HG02763 (cell line): ENCODE measurements at regions not wholly inside any gene's neighbourhood (a gene's known extent, or its start where the extent isn't known, plus 50 kb on each side); places are given as distances from the start of the nearest gene placed in this dataset.

ENCODE experiments used
- ATAC-seq: cut with Tn5 transposase; IDR thresholded peaks from one replicate; pipeline ENCODE4 v1.9.1; 2021; ENCODE audit warnings: mild to moderate bottlenecking, moderate library complexity; ENCODE audit not compliant: unreplicated experiment

DNA sequence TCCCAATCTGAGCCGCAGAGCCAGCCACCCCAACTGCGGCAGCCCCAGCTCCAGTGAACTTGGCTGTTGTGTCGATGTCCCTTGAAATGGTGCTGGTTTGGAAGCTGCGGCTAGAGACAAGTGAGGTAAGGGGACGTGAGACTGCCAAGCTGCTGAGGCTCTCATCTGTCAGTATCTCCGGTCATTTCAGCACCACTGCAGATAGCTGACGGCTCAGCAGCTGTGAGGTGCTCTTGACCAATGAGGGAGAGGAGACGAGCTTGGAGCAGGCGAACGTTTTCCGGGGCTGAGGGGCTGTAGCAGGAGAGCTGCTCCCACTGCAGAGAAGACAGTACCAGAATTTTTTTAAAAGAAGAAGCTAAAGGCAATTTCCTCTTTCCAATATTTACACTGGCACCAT lies 175.5 kb upstream of the CASK start:
- no peak for ATAC-seq

DNA sequence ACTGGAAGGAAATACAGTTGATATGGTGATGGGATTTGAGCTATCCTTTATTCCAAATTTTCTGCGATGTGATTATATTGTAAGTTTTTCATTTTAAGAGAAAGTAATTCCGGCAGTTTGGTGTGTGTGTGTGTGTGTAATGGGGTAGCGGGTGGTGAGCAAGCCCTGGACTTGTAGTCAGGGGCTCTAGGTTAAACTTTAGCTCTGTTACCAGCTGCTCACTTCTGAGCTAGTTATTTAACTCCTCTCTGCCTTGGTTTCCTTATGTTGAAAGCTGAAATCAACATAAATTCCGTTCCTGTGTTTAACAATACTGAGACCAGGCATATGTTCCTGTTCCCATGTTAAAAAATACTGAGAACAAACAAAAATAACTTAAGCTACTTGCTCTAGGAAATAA lies 174.1 kb upstream of the CASK start:
- no peak for ATAC-seq

DNA sequence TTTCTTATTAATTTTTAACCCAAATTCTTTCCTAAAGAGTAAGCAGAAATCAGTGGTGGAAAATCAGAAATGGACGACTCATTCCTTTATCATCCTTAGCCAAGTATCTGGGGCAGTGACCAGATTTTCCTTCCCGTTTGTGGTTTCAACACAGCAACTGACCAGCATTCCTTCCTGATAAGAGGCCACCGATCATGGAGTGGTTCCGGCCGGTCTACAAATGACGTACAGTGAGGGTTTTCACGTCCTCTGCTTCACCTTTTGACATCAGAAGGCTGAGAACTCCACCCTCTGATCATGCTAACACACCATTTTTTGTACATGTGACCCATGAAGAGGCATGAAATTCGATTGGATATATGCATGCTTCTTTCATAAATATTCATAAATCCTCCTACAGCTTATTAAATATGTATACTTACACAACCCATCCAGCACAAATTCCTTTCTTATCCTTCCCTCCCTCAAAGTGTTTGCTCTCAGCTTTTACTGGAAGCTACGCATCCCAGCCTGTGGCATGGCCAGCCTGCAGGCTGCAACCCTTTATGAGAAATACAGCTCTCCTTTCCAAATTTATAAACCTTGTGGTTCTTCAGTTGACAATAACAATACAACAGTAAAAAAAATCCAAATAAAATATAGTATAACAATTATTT lies 173.0 kb upstream of the CASK start:
- no peak for ATAC-seq

DNA sequence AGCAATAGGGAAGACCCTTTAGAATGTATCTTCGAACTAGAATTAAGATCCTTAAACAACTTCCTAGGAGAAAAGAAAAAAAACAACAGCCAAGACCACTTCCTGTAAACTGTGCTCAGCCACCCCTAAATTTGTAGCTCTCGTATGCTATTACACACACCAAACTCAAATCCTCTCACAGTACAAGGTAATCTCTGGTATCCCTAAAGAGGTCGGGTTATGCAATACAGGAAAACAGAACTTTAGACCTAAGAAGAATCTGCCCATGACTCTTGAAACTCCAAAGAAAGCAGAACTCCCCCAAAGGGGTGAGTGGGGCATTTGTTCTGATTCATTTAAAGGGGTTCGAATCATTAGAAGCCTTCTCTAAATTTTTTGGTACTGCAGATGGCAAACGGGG lies 170.9 kb upstream of the CASK start:
- ATAC-seq: no peak

DNA sequence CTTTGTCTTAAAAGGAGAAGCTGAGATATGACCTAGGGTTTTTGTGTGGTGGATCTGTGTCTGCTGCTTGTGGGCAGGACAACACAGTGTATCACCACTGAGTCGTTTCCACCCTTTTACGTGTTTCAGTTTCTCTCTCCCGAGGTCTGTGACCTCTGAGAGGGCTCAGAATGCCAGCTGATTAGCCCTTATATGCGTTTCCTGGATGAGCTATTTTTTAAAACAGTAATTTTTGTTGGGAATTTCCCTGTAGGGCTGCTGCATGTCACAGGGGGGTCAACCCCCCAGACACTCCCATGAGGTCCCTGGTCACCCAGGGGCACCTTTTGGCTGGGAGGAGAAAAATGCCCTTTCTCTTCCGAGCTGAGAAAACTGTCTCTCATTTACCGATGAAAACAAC lies 170.4 kb upstream of the CASK start:
- peak; percentile 54 for ATAC-seq

DNA sequence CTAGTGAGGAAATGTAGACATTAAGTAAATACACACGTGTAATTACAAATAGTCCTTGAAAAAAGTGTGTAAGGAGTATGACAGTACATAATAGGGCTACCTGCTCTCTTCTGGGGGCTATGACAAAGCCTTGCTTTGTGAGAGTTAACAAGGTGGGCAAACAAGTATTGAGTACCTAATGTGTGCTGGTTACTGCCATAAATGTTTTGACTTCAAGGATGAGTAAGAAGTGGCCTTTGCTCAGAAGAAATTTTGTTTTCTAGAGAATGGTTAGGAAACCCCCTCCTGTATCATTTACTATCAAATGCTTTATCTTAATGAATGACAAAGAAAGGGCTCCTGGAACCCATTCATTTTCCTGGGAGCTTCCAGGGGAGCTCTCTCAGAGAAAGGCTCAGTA lies 167.0 kb upstream of the CASK start:
- no peak for ATAC-seq

DNA sequence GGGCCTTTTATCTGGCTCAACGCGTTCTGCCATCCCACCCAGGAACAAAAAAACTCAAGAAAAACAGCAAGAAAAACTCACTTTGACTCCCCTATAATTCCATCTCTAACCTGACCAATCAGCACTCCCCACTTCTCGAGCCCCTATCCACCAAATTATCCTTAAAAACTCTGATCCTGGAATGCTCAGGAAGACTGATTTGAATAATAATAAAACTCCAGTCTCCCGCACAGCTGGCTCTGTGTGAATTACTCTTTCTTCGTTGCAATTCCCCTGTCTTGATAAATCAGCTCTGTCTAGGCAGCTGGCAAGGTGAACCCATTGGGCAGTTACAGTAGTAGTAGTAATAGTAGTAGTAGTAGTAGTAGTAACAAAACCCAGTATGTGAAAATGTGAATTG lies 165.7 kb upstream of the CASK start:
- ATAC-seq: no peak

DNA sequence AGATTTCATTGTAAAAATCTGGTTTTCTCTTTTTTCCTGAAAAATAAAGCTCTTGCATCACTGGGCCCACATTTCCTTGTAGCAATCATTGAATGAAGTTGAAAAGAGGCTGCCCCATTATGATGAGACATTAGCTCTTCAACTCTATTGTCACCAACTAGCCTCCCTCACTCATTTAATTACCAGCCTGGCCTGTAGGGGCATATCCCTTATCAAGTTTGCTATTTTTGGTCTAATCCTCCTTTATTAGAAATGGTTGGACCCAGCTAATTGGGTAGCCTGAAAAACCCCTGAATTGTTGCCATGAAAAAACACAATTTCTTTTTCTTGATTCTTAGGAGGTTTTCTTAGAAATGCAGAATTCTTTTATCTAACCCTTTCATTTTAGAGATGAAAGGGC lies 164.6 kb upstream of the CASK start:
- no peak for ATAC-seq

DNA sequence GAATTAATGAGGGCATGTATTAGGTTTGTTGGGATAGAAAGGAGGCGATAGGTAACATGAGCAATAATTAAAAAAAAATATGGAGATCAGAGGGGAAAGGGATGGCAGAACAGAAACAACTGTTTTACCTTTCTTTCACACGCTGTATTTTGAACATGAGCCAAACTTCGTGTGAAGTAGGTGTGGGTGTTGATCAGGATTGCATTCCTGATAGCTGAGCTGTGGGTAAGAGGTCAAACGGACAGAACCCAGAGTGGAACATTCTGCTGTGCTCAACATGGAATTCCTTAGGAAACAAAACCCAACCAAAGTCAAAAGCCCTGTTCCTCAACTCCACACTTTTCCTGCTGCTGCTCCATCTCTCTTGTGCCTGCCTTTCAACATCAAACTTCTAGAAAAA lies 162.5 kb upstream of the CASK start:
- no peak for ATAC-seq

DNA sequence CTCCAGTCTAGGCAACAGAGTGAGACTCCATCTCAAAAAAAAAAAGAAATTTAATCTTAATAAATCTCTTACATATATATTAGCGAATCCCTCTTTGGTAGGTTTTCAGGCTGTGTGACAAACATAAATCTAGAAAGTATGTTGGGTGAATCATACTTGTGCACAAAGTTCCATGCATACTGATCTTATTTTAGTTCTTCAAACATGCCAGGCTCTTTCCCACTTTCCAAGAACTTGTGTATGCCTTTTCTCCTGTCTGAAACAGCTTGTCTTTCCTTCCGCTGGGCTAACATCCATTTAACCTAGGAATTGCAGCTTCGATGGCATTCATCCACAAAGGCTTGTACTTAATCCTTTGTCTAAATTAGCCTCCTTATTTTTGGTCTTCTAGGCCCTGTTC lies 156.6 kb upstream of the CASK start:
- ATAC-seq: no peak

DNA sequence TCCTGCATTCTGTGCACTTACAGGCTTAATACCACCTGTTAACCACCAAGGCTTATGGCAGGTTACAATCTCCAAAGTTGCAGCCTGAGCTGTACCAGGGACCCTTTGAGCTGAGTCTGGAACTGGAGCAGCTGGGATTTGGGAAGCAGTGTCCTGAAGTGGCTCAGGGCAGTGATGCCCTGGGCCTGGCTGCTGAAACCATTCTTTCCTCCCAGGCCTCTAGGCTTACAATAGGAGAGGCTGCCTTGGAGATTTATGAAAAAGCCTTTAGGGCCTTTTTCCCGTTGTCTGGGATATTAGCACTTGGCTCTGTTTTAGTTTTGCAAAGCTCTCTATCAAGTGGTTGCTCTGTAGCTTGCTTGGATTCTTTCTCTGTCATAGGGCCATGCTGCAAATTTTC lies 154.3 kb upstream of the CASK start:
- no peak for ATAC-seq

DNA sequence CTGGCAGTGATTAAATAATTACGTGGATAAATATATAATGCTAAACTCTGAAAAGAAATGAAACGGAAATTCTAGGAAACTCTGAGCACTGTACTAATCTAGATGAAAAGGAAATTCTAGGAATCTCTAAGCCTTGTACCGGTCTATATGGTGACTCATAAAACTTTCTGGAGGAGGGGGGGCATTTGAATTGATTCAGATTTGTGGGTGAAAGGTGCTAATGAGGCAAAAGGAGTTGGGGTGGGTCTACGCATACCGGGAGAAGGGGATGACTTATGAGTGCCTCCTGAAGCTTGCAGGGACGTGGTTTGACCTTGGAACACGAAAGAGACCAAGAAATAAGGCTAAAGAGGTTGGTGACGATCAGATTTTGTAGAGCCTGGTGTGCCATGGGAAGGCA lies 151.7 kb upstream of the CASK start:
- no peak for ATAC-seq

DNA sequence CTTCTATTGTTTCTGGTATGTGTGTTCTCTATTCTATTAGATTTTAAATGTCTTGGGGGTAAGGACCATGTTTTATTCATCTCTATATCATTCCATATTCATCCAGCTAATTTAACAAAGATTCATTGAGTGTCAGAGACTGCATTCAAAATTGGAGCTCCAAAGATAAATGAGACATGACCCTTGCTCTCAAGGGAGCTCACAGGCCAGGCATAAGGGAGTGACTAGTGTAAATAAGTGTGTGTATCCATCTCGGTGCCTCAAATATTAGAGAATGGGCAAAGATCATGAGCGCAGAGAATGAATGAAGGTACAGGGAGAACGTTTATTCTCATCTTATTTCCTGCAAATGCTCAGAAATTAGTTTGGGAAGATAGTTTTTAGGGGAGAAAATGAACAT lies 150.1 kb upstream of the CASK start:
- ATAC-seq: no peak

DNA sequence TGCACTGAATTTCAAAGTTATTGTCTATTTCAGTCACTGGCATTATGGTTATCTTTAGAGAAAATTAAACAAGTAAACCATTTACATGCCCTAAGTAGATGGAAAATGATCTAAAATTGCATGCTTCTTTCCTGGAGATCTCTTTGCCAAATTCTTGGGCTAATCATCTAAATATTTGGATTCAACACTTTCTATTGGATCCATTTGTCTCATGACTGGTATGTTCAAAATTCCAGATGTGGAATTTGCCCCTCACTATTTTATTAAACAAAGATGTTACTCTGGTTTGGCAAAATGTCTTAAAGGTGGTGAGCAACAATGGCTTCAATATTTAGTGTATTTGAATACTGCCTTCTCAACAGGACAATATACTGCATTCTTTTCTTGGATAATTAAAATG lies 147.5 kb upstream of the CASK start:
- no peak for ATAC-seq

DNA sequence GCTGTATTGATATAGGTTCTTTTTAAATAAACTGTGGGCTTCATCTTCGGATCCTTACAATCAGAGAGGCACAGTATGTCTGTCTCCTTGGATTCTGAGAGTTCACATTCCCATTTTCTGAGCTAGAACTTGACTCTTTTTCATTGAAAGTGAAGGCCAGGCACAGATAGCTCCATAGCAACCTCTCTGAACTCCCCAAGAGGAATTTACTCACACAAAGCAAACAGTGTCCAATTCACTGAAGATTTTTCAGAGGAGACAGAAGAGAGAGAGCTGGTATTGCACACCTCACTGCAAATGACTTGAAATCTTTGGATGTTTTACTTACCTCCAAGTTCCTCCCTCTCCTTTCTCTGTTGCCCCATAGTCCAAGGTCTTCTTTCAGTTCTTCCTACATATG lies 130.9 kb upstream of the CASK start:
- ATAC-seq: no peak

DNA sequence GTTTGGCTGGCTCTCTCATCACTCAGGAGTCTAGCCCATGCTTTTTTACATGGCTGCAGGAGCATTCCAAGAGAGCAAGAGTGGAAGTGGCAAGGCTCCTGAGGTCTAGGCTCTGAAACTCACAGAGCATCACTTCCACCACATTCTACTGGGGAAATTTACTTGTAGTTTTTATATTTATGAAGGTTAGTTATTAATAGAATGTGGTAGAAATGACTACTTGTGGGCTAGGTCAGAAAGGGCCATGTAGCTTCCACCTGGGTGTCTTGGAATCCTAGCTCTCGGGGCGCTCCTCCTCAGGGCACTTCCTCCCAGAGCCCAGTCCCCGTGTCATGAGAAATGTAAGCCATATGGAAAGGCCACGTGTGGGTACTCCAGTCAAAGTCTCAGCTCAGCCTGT lies 127.0 kb upstream of the CASK start:
- no peak for ATAC-seq

DNA sequence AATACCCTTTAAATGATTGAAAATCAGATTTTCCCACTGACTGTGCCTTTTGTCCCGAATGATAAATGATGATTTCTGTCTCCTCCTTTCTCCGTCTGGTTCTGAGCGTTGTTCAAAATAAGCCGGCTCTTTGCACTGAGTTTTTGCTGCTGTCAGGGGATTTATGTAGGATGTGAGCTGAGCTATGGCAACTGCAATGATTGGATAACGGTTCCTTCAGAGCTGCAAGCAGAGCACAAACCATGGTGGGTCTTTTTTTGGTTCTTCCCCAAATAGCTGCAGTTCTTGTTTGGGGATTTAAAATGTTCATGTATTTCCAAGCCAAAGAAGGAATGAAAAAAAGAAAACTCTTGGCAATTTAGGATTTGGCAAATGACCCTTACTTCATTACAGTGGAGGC lies 124.5 kb upstream of the CASK start:
- no peak for ATAC-seq

DNA sequence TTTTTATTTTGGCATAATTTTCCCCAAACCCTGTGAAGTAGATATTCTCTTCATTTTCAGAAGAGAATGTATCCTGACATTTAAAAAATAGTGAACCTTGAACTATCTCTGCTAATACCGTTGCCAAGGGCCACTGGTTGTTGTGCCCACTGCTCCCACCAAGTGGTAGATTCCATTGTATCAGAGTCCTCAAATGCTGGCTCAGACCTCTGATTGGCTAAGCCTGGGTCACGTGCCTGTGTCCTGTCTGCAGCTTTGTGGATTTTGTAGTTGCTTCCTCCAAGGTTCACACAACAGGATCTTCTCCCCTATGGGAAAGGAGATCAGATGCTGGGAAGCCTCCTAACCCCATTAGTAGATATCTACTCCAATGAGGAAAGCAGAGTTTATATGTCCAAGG lies 104.8 kb upstream of the CASK start:
- no peak for ATAC-seq

DNA sequence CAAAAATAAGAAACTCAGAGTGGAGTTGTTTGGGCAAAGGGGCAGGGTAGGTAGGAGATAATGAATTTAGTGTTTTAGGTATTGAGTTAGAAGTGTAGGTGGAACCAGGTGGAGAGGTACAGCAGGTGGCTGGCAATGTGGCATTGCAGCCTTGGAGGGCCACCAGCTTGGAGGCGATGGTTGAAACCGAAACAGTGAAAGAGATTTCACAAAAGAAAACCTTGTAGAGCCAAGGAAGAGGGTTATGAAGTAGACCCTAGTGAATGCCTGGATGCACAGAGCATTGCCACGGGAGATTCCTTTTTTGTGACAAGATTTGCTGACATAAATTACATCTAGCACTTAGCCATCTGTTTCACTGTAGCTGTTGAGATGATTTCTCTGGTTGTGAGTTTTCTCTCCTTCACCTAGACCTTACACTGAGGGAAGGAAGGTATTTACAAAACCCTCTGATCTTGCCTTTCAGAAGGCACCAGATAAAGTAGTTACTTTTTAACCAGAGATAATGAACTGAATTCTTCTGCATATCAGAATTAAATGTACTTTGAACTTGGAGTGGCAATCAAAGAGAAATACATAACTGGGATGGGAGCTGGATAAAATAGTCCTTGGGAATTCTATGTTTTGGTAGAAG lies 104.1 kb upstream of the CASK start:
- peak; percentile 50 for ATAC-seq

DNA sequence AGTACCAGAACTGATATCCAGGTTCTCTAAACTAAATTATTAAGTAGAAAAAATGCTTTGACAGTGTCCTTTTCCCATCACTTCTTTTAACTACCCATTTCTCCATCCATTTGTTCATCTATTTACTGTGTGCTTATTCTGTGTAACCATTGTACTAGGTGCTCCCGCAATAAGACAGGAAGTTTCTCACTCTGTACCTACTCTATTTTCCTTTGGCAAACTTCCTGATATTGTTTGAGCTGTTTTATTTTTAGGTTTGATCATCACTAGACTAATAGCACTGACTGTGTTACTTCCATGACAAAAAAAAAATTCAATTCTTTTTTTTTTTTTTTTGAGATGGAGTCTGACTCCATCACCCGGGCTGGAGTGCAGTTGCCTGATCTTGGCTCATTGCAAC lies 102.5 kb upstream of the CASK start:
- ATAC-seq: no peak

DNA sequence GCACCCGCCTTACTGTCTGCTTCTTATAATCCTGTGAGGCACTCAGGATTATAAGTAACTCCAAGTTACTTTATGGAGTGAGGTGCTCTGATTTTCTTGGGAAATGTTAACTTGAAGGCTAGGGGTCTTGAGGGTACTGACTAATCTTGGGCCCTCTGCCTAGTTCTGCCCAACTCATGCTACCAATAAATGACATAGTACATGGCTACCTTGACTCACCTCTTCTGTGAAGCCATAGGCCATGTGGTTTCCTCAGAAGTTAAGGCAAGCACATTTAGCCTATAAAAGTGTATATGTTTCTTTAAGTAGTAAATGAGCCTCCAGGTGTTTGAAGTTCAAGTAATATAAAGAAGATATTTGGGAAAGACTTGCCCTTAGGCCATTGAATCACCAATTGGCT lies 99.8 kb upstream of the CASK start:
- ATAC-seq: no peak

DNA sequence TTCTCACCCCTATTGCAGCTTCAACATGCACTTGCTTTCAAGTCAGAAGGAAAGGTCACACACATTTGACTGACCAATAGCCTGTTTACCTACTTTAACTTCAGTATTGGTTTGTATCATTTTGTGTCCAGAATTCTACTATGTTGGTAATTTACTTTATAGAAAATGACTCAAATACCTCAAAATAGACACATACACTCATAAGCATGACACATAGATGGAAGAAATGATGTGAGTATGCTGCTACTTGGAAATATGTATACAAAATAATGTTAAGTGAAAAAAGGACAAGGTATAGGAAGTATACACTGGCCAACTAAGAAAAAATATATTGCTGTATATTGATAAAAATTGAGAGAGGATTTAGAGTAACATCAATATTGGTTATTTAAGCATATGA lies 98.8 kb upstream of the CASK start:
- no peak for ATAC-seq

DNA sequence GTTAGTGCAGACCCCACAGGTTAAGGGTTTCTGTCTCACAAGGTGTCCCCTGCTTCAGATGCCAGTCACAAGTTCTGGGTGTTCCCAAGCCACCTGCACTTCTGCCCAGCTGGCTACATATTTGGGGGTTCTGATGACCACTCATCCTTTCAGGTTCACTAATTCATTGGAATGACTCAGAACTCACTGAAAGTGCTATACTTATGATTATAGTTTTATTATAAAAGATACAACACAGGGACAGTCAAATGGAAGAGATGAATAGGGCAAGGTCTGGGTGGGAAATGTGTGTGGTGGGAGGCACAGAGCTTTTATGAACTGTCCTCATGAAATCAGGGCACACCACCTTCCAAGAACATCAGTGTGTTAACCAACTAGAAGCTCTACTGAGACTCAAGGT lies 97.7 kb upstream of the CASK start:
- no peak for ATAC-seq
